Medulla oblongata (tissue), 1 donor: ENCODE measurements at regions not wholly inside any gene's neighbourhood (a gene's known extent, or its start where the extent isn't known, plus 50 kb on each side); places are given as distances from the start of the nearest gene placed in this dataset.

Experiments
- DNase-seq: peaks from one replicate; pipeline ENCODE4 v3.0.0-alpha.2; 2015; ENCODE audit errors: extremely low spot score

DNA sequence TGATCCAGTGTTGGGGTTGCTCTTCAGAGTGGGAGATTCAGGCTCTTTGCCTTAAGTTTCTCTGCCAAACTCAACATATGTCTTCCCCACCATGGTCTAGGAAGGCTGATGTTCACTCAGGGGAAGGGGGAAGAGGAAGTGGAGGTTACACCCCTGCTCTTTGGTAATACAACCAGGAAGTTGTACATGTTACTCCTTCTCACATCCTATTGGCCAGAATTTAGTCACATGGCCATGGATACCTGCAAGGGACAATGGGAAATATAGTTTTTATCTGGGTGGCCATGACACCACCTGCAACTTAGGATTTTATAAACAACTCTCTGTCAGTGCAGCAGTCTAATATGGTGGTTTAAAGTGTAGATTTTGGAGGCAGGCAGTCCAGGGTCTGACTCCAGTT is 150.9 kb downstream of the TBX5 start:
- DNase-seq, result no peak

DNA sequence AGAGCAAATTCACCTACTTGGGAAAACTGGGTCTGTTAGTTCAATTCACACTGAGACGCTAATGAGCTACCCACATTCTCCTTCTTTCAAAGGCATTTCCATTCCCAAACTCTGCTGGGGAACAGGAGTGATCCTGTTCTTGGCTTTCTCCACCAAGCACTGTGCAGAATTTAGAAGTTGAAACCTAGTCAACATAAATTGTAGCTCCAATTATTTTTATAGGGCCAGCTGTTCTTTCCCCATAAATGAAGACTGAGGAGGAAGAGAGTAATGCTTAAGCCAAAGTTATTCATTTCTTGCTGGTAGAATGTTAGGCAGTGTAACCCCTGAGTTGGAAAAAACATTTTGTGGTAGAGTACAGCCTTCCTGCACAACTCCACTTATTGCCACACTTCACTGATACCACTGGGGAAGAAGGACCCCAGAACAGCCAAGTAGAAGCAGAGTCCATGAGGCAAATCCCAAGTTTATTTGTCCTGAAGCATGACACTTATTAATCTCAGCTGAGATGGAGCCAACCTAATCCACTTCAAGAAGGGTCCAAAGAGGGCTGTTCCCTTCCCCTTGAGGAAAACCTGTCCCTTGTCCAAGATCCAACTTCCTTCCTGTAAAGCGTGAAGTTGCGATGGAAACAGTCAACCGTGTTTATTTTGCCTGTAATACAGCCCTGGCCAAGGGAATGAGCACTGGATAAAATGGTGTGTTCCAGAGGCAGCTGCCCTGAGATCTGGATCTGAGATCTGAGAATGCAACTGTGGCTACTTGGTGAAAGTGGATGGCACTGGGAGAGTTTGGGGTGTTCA is 151.8 kb downstream of the TBX5 start:
- DNase-seq, result no peak

DNA sequence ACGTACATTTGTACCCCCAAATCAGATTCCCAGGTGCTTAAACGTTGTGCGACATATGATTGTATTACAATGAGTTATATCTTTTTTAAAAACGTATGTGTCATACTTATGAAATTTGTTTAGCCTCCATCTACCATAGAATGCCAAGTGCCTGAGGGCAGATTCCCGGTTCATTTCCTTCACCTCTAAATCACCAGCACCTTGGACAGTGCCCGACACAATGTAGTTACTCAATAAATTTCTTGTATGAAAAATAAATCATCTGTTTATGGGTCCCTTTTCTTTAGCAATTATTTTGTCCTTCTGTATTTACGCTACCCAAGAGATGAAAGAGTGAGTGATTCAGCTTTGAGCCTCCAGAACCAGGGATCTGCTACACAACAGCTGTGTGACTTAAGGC is 157.4 kb downstream of the TBX5 start:
- no peak for DNase-seq

DNA sequence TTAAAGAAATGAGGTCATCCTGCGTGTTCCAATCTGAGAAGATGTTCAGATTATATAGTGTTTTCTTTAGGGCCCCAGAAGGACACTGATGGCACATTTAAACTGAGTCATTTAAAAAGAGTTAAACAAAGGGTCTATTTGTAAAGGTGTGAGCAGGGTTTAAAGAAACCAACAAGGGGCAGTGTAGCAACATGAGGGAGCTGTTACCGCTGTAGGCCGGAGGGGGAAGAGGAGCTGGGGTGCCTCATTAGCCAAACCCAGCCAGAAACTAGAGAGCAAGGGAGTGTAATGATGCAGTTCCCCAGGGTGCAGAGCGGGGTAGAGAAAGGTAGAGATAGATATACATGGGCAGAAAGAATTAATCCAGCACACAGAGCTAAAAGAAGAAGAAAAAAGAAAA is 160.4 kb downstream of the TBX5 start:
- no peak for DNase-seq

DNA sequence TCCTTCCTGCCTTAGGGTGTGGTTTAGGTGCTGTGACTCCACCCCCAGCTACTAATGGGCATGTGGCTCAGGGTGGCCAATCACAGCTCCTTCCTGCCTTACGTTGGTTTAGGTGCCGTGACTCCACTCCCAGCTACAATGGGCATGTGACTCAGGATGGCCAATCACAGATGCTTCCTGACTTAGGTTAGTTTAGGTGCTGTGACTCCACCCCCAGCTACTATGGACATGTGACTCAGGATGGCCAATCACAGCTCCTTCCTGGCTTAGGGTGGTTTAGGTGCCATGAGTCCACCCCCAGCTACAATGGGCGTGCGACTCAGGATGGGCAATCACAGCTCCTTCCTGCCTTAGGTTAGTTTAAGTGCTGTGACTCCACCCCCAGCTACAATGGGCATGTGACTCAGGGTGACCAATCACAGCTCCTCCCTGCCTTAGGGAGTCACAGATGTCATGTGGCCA is 163.9 kb downstream of the TBX5 start:
- no peak for DNase-seq

DNA sequence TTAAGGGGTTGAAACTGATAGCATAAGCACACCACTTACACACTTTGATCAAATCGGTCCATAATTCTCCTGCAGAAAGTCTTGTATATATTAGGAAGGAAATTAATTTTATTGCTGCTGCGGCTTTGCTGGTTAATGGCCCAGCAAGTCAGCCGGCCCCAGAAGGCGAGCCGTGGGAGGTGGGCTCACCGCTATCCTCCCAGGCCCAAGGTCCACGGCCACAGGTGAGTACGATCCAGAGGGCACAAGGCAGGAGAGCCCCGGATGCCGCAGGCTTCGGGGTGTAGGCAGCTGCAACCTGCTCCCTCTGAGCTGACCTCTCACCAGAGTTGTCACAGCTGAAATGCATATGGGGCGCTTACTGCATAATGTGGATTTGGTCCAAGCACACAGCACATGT is 165.7 kb downstream of the TBX5 start:
- no peak for DNase-seq

DNA sequence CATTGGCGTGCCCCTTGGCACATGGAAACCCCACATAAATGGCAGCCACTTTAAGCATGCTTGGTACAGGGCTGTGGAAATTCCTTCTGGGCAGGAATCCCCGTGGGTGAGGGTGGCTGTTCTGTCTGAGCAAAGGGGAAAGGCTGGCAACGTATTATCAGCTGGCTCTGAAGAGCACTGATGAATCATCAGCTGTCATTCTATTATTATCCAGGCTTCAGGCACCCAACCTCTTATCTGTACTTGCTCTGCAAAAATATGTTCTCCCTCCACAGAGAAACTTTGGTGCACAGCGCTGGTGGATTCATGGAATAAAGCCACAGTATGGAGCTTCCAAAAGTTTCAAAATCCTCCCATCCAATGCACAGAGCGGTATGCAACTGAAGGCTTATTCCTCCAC is 167.1 kb downstream of the TBX5 start:
- DNase-seq, result no peak

DNA sequence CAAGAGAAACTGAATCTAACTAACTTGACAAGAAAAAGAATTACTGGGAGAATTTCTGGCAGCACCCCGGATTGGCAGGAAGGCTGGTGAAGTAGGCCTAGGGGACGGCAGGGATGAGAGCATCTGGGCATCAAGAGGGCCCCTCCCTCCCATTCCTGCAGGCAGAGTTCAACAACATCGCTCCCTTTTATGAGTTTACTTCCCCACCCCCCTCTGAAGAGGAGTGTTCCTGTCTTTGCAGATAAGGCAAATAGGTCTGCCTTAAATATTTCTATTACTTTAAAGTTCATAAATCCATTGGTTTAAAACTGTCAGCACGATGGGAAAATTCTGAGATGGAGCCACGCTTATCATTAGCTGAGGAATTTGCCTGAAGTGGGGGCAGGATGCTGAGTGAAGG is 168.7 kb downstream of the TBX5 start:
- DNase-seq, result no peak

DNA sequence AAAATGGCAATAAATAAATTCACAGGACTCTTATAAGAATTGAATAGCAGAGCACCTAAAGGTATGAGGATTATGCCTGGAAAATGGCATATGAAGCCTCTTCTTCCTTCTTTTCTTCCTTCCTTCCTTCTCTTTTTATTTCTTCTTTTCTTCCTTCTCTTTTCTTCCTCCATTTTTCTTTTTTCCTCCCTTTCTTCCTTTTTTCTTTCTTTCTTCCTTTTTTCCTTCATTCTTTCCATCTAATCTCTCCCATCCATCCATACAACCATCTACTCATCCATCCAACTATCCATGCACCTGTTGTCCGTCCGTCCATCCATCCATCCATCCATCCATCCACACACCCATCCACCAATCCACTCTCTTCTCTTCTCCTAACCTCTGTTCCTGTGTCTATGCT is 173.8 kb downstream of the TBX5 start:
- DNase-seq, result no peak

DNA sequence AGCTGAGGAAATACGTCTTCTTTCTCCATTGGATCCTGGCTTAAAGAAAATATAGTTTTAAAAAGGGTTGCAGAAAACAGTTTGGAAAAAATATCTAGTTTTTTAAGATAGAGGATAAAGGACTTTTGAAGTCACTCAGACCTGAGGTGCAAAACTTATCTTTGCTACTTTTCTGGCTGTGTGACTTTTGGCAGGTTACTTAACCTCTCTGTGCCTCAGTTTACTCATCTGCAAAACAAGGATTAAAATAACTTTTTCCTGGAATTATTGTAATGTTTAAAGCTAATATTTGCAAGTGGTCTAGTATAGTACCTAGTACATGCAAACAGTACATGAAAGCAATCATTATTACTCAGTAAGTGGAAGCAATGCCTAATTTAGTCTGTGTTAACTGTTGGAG is 176.8 kb downstream of the TBX5 start:
- no peak for DNase-seq

DNA sequence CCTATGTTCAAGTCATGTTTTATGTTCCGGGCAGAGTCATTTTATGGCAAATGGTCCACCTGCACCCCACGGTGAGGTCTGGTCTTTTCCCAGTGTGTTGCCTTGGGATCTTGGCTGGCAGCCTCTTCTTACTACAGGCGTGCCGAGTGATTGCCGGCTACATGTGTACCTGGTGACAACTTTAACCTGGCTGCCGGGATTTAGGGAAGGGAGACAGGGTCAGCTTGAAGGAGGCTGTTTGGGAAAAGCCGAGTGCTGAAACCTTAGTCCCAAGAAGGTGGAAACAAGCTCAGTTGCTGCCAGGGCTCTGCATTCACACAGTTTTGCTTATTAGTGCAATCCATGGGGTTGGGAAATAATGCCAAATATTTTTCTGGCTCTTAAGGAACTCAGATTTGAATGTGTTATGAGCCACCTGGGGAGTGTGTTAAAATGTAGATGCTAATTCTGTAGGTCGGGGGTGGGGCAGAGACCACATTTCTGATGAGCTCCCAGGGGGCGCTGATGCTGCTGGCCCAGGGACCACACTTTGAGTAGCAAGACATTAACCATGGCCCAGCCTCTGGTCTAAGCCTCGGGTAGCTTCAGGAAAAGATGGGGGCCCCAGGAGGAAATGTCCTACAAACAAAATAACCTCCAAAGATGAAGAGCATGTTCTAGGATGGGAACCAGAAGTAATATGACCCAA is 179.6 kb downstream of the TBX5 start:
- DNase-seq, result no peak

DNA sequence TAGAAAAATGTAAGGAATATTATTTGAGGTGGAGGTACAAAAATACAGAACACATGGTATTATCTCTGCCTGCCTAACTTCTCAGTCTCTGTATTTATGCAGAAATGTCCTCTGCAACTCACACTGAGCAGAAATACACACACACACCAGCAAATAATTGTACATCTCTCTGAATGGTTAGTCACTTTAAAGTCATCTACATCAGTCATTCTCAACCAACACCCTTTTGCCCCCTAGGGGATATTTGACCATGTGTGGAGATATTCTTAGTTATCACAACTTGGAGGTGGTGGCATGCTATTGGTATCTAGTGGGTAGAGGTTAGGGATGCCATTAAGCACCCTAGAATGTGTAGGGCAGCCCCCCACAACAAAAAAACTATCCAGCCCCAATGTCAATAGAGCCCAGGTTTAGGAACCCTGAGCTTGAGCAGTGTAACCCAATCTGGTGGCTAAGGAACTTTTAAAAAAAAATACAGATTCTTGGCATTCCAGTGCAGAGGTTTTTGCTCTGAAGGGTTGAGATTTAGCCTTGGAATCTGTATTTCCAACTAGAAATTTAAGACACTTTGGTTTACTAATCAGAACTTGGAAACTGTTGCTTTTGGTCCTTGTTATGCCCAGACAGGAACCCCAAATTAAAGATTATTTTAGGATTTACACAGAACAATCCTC is 183.8 kb downstream of the TBX5 start:
- DNase-seq, result no peak

DNA sequence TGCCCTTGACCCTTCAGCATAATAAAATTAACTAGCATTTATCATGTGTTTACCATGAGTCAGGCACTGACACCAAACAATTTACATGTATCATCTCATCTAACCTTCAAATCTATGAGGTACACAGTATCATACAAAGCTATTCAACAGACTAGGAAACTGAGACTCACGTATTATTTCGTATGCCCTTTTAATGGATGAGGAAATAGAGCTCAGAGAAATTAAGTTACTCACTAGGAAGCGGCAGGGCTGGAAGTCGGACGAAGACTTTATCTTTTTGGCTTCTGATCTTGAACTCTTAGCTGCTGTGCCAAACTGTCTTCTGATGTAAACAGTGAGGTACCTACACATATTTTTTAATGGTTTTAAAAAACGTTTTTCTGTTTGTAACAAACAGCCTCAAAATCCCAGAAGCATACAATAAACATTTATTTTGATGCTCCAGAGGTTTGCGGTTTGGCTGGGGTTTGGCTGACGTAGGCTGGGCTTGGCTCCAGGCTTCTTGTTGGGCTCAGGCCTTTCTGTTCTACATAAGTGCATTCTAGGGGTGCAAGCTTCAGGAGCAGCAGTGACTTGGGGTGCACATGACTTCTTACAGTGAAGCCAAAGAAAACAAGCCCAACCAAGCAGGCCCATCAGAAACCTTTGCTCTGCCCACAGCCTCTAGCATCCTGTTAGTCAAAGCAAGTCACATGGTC is 184.7 kb downstream of the TBX5 start:
- no peak for DNase-seq

DNA sequence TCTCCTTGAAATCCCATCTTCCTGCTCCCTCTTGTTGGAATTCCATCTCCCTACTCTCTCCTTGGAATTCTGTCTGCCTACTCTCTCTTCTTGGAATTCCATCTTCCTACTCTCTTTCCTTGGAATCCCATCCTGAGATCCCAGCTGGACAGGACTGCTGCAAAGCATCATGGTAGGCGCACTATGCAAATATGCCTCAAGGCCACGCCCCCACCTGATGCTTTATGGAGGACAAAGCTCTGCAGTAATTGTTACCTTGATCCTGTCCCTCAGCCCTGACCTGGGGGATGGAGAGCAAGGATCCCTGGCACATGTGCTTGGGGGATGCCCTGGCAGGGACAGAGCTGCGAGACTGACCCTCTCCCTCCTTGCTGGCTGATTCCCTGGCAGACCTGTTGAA is 185.6 kb downstream of the TBX5 start:
- no peak for DNase-seq

DNA sequence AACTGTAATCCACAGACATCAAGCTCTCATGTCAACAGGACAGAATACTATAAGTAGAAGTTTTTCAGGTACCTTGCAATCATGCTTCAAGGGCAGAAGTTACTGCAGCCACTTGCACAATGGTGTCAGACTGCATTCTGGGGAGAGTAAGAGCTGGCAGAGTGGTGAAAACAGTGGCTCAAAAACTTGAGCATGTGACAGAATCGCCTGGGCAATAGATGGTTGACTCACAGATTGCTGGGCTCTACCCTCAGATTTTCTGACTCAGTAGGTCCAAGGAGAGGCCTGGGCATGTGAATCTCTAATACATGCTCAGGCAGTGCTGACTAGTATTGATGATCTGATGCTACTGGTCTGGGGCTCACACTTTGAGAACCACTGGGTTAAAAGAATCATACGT is 187.8 kb downstream of the TBX5 start:
- DNase-seq, result no peak

DNA sequence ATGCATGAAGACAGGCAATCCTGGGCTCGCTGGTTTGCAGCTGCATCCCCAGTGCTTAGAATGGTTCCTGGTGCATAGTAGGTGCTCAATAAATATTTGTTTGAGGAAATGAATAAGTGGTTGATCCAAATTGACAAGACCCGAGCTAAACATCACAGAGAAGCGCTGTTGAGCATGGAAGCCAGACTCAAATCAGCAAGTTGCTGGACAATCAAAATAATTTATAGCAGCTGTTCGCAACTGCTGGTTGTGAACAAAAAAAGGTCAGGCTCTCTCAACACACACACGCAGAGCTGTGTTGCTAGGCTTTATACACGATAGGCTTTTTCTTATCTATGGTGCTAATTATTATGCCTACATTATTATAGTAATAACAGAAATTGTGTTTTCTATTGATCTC is 190.2 kb downstream of the TBX5 start:
- no peak for DNase-seq

DNA sequence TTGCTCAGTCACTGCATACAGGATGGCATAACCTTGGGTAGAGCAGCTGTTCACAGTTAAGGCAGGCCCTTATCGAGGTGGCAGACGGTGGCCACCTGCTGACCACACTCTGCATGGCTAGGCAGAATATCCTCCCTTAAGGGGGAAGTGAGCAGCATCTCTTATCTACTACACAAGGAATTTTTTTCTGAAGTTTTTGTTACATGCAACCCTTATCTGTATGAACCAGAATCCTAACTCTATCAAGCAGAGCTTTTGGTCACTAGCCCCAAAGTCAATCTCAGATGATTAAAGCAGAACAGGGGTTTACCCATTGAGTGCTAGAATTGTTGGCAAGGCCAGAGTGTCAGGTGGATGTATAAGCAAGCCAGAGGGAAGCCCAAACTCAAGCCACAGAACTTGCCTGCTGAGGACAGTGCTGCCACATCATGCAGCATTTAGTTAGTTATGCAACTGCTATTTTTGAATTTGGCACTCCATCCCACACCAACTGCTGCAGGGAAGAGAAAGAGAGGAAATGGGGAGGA is 192.8 kb downstream of the TBX5 start:
- no peak for DNase-seq

DNA sequence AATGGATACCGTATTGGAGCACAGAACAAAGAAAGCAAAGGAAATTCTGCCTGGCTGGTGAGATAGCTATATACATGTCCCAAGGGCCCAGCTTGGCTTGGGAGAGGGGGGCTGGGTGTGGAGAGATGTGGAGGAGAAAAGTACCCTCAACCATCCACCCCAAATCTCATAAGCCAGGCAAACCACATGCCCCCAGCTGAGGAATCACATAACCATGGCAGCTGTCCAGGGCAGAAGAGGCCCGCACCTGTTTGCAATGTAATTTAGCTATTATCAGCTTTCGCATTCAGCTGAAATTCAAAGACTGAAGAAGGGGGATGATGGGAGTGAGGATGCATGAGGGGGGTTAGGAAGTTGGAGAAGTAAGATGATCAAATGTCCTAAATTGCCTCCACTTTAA is 196.1 kb downstream of the TBX5 start:
- DNase-seq, result no peak

DNA sequence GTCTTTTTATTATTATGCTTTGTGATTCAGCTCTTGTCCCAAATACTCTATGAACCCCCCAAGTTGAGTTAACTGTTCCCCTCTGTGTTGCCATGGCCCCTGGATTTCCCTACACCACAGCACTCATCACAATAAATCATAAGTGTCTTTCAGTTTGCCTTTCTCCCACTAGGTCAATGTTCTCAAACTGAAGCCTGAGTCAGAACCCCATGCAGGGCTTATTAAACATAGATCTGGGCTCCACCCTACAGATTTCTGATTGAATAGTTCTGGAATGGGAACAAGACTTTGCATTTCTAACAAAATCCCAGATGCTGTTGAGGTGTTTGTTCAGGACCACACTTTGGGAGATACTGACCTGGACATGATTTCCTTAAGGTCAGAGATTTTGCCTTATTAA is 199.4 kb downstream of the TBX5 start:
- no peak for DNase-seq

DNA sequence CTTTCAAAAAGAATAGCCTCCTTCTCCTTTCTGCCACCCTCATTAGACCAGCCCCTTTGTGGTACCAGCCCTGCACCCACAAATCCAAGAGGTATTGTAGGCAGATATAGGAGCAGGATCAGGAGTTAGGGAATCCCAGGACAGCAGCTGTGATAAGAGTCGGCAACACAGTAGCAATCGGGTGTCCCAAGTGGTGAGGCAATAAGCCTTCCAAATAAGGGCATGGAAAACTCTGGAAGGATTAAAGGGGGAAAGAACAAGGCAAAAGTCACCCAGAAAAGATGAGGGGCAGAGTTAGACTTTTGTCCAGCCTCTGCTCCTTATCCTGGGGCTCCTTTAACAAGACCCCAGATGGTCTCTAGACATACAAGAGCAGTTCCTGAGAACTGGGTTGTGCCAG is 204.2 kb downstream of the TBX5 start:
- DNase-seq, result no peak

DNA sequence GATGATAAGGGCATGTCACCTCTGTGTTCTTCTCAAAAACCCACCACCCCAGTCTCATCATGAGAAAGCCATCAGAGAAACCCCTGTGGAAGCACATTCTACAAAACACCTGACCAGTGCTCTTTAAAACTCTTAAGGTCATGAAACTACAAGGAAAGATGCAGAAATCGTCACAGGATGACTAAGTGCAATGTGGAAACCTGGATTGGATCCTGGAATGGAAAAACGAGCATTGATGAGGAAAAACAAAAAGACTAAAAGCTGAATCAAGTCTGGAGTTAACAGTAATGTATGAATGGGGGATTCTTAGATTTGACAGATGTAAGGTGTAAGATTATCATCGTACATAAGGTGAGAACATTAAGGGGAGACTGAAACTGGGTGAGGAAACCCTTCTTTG is 211.0 kb downstream of the TBX5 start:
- DNase-seq, result no peak

DNA sequence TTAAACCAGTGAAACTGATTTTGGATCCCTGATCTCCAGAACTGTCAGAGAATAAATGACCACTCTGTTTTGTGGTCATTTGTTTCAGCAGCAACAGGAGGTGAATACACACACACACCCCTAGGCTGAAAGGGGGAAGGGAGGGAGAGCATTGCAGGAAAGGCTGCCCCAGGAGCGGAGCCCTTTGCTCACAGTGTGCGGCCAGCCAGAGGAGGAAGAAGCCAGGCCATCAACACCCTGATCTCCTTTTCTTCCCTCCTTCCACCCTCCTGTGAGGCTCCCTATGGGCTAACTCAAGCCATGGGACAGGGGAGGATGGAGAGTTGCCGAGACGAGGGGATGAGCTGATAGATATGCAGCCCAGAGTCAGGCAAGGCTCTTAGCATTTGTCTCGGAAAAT is 211.9 kb downstream of the TBX5 start:
- no peak for DNase-seq
